ENCODE measurements at regions not wholly inside any gene's neighbourhood (a gene's known extent, or its start where the extent isn't known, plus 50 kb on each side); places are given as distances from the start of the nearest gene placed in this dataset.

DNA sequence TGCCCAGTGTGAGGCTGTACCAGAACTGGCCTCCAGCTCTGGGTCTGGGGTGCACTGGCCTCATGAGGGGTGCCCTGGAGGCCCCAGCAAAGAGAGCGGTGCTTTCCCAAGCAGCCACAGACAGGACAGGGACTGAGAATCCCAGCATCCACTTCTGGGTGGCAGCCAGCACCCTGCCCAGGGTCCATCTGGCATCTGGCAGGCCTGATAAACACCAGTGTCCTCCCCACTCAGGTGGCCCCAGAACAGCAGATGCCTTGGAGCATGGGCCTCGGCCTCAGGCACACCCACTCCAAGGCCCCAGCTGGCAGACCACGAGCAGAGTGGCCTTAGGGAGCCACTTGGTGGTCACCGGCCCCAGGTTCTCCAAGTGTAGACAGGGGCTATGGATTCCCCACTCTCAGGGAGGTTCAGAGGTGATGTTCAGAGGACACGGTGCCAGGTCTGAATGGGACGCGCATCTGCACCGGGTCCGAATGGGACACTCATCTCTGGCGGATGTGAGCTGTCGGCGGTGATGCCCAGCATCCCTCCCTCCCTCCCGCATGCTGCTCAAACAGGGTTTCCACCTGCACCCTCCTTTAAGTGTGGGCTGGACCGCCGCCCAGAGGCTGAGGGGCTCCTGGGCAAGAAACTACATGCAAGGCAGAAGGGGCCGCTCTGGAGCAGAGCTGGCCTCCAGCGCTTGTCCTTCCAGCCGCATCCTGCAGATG is 82.2 kb upstream of the GPC1 start:
- FAIRE-seq (no peak), DNase-seq (ENCODE audit: insufficient read length, low spot score) (no peak)
- TF ChIP-seq POLR2A (IDR thresholded peaks at IDR 0.05; ENCODE audit: low read depth, low read length) (no peak), SPI1 (IDR thresholded peaks at IDR 0.05; ENCODE audit: low read depth, low read length) (no peak), TAF1 (IDR thresholded peaks at IDR 0.05; ENCODE audit: low read depth, low read length) (no peak), PAX5 (IDR thresholded peaks at IDR 0.05; ENCODE audit: insufficient read depth, low read length, severe bottlenecking) (no peak), POLR2AphosphoS5 (IDR thresholded peaks at IDR 0.05; ENCODE audit: low read depth, low read length) (no peak)

DNA sequence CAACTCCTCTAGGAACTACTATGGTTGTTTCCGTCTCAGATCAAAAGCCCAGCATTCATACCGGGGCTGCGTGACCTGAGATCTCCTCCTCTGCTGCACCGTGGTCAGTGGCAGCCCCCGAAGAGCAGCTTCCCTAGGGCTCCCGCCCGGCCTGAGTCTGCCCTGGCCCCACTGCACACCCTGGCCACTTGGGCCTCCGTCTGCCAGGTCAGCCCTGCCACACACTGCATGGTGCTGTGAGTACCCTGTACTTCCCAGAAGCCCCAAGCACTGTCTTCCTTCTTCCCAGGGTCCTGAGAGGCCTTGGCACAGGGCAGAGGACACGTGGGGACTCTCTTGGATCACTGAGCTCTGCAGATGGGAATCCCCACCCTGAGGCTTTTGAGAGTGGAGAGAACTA is 81.5 kb upstream of the GPC1 start:
- DNase-seq (ENCODE audit: insufficient read length, low spot score) = no peak
- FAIRE-seq = no peak
- no peak for TF ChIP-seq SPI1 (IDR thresholded peaks at IDR 0.05; ENCODE audit: low read depth, low read length)
- TF ChIP-seq PAX5 (IDR thresholded peaks at IDR 0.05; ENCODE audit: insufficient read depth, low read length, severe bottlenecking) = no peak
- TF ChIP-seq POLR2A (IDR thresholded peaks at IDR 0.05; ENCODE audit: low read depth, low read length) = no peak
- no peak for TF ChIP-seq POLR2AphosphoS5 (IDR thresholded peaks at IDR 0.05; ENCODE audit: low read depth, low read length)
- TF ChIP-seq TAF1 (IDR thresholded peaks at IDR 0.05; ENCODE audit: low read depth, low read length) = no peak
- no peak for TF ChIP-seq POU2F2 (IDR thresholded peaks at IDR 0.05; ENCODE audit: low read depth, low read length)

DNA sequence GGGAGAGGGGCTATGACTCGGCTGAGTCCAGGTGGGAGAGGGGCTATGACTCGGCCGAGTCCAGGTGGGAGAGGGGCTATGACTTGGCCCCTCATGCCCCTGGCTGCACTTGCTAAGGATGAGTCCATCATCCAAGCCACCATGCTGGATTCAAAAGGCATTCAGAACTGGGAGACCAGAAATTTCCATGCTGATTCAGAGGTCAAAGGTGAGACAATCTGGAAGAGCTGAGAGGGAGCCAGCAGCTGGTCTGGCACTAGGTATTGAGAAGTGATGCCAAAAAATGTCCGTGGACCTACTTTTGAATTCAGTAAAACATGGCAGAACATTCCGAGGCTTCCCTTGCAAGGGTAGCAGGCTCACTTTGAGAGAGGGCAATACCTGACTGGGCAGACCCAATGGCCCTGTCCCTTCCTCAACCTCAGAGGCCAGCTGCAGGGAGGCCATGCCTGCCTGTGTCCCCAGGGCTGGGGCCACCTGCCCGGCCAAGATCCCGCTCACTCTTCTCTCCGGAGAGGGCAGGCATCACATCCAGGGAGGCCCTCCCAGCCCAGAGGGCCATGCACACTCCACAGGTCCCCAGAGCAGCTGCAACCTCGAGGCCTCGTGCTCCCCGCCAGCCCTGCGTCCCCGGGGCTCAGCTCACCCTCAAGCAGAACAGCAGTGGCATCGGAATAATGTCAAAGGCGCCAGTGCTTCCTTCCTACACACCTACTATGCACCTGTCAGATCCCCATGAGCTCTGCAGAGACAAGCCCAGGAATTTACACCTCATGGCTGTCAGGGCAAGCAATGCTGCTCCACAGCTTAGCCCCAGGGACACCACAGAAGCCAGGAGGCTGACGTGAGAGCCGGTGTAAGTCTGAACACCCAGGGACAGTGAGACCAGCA is 80.2 kb upstream of the GPC1 start:
- TF ChIP-seq TAF1 (IDR thresholded peaks at IDR 0.05; ENCODE audit: low read depth, low read length) (no peak), POU2F2 (IDR thresholded peaks at IDR 0.05; ENCODE audit: low read depth, low read length) (no peak), POLR2A (IDR thresholded peaks at IDR 0.05; ENCODE audit: low read depth, low read length) (no peak), PAX5 (IDR thresholded peaks at IDR 0.05; ENCODE audit: insufficient read depth, low read length, severe bottlenecking) (no peak), POLR2AphosphoS5 (IDR thresholded peaks at IDR 0.05; ENCODE audit: low read depth, low read length) (no peak), SPI1 (IDR thresholded peaks at IDR 0.05; ENCODE audit: low read depth, low read length) (no peak)
- no peak for DNase-seq (ENCODE audit: insufficient read length, low spot score)
- no peak for FAIRE-seq

DNA sequence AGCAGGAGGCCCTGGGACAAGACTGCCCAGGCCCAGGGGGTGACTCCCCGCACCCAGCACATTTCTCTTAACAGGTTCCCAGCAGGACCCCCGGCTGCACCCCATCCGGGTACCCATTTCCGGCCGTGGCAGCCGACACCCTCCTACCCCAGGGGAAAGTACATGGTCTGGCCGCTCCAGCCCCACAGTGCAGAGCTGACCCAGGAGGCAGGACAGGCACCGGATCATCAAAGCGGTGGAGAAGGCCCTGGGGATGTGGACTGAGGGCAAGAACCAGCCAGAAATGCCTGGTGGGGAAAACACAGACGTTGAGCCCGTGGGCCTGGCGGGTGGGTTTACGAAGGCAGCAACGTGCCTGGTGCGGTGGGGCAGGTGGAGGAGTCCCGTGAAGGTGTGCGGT is 79.5 kb upstream of the GPC1 start:
- FAIRE-seq (no peak), DNase-seq (ENCODE audit: insufficient read length, low spot score) (no peak)
- no peak for TF ChIP-seq SPI1 (IDR thresholded peaks at IDR 0.05; ENCODE audit: low read depth, low read length)
- TF ChIP-seq TAF1 (IDR thresholded peaks at IDR 0.05; ENCODE audit: low read depth, low read length) = no peak
- TF ChIP-seq POLR2A (IDR thresholded peaks at IDR 0.05; ENCODE audit: low read depth, low read length) = no peak
- TF ChIP-seq POLR2AphosphoS5 (IDR thresholded peaks at IDR 0.05; ENCODE audit: low read depth, low read length) = no peak
- no peak for TF ChIP-seq POU2F2 (IDR thresholded peaks at IDR 0.05; ENCODE audit: low read depth, low read length)
- TF ChIP-seq PAX5 (IDR thresholded peaks at IDR 0.05; ENCODE audit: insufficient read depth, low read length, severe bottlenecking) = no peak

DNA sequence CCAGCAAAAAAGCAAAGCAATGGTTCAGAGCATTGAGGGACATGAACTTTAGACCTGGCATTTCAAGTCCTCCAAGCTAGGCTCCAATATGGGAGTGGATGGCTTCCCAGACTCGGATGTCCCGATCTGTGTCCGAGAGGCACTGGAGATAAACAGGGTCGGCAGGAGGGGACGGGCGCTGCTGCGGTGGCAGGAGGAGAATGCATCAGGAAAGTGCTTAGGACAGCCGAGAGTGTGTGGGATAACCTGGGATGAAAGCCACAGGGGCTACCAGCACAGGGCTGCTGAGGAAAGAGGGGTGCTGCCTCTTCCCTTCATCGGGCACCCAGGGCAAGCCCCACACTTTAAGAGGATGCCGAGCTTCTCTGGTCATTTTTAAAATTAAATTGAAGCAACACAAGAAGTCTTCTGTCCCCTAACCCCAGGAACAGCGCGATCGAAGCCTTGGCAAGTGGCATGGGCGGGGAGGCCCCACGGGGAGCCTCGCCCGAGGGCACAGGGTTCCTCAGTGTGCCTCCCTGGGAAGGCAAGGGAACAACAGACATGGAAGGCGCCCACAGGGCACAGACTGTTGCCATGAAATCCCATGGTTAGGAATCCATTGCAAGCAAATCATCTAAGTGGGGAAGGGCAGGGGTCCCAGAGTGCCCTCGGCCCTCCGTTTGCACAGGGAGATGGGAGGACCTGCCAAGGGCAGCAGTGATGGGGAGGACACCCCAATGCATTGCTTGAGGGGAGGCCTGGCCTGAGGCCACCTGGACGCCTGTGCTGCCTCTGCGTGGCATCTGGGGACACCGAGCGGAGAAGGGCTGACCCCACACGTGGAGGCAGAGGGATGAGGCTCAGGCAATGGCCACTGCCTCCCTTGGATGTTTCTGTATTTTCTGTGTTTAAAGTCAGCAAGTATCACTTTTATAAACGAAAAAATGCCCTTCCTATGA is 78.5 kb upstream of the GPC1 start:
- no peak for FAIRE-seq
- TF ChIP-seq PAX5 (IDR thresholded peaks at IDR 0.05; ENCODE audit: insufficient read depth, low read length, severe bottlenecking) (no peak), TAF1 (IDR thresholded peaks at IDR 0.05; ENCODE audit: low read depth, low read length) (no peak), POU2F2 (IDR thresholded peaks at IDR 0.05; ENCODE audit: low read depth, low read length) (no peak), POLR2A (IDR thresholded peaks at IDR 0.05; ENCODE audit: low read depth, low read length) (no peak), SPI1 (IDR thresholded peaks at IDR 0.05; ENCODE audit: low read depth, low read length) (no peak), POLR2AphosphoS5 (IDR thresholded peaks at IDR 0.05; ENCODE audit: low read depth, low read length) (no peak)

DNA sequence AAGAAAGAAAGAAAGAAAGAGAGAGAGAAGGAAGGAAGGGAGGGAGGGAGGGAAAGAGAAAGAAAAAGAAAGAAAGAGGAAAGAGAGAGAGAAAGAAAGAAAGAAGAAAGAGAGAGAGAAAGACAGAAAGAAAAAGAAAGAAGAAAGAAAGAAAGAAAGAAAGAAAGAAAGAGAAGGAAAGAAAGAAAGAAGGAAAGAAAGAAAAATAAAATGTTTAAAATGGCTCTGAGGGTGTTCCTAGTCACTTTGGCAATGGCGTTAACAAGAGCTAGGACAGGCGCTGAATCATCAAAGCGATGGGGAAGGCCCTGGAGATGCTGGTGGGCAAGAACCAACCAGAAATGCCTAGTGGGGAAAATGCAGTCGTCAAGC is 77.8 kb upstream of the GPC1 start:
- DNase-seq (ENCODE audit: insufficient read length, low spot score) = no peak
- no peak for TF ChIP-seq POLR2A (IDR thresholded peaks at IDR 0.05; ENCODE audit: low read depth, low read length)
- no peak for TF ChIP-seq PAX5 (IDR thresholded peaks at IDR 0.05; ENCODE audit: insufficient read depth, low read length, severe bottlenecking)
- TF ChIP-seq POU2F2 (IDR thresholded peaks at IDR 0.05; ENCODE audit: low read depth, low read length) = no peak
- no peak for TF ChIP-seq SPI1 (IDR thresholded peaks at IDR 0.05; ENCODE audit: low read depth, low read length)
- TF ChIP-seq TAF1 (IDR thresholded peaks at IDR 0.05; ENCODE audit: low read depth, low read length) = no peak
- no peak for TF ChIP-seq POLR2AphosphoS5 (IDR thresholded peaks at IDR 0.05; ENCODE audit: low read depth, low read length)
- no peak for FAIRE-seq

More for the DNA sequence above, 78.5 kb upstream of the GPC1 start:
- DNase-seq (ENCODE audit: insufficient read length, low spot score) = no peak

DNA sequence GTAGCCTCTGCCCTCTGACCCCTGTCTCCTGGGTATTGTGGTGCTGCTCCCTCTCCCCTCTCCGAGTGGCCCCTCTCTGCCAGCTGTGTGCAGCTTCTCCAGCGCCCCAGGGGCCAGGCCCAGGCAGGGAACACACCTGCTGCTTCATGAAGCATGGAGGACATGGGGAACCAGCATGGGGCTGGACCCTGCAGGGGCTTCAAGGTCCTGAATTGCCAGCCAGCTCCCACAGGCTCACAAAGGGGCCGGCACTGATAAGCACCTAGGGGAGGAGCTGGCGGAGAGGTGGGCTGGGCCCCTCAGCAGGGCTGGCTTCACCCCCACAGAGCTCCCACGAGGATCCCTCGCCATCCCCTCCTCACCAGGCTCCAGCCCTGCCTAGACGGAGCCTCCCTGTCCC is 77.4 kb upstream of the GPC1 start:
- no peak for FAIRE-seq
- DNase-seq (ENCODE audit: insufficient read length, low spot score) = no peak
- TF ChIP-seq SPI1 (IDR thresholded peaks at IDR 0.05; ENCODE audit: low read depth, low read length) (no peak), POU2F2 (IDR thresholded peaks at IDR 0.05; ENCODE audit: low read depth, low read length) (no peak), TAF1 (IDR thresholded peaks at IDR 0.05; ENCODE audit: low read depth, low read length) (no peak), POLR2AphosphoS5 (IDR thresholded peaks at IDR 0.05; ENCODE audit: low read depth, low read length) (no peak), PAX5 (IDR thresholded peaks at IDR 0.05; ENCODE audit: insufficient read depth, low read length, severe bottlenecking) (no peak), POLR2A (IDR thresholded peaks at IDR 0.05; ENCODE audit: low read depth, low read length) (no peak)

DNA sequence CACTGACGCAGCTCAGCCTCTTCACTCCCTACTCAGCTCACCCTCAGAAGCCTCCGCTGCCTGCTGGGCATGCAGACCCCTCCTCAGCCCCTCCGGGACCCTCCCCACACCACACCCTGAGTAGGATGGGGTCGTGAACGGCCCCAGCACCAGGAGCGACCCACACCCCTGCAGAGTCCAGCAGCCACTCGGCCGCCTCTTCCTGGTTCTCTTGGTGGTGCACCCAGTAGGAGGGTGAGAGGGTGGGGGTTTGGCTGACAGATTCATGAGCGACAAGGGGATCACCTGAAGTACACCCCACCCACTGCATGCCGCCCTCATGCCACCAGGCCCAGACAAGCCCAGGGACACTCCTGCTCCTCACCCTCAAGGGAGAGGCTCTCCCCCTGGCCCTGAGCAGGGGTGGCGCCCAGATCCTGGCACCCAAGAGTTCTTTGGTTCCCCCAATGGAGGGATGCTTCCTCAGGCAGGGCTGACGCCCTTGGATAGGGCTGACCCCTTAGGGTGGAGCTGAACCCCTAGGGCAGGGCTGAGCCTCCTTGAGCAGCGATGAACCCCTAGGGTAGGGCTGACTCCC is 76.6 kb upstream of the GPC1 start:
- FAIRE-seq = no peak
- DNase-seq (ENCODE audit: insufficient read length, low spot score) = no peak
- TF ChIP-seq POLR2A (IDR thresholded peaks at IDR 0.05; ENCODE audit: low read depth, low read length) (no peak), POU2F2 (IDR thresholded peaks at IDR 0.05; ENCODE audit: low read depth, low read length) (no peak)
